ENCODE measurements at regions not wholly inside any gene's neighbourhood (a gene's known extent, or its start where the extent isn't known, plus 50 kb on each side); places are given as distances from the start of the nearest gene placed in this dataset.

GRCh38 chr13:73722120-73722519 is 412.1 kb downstream of the KLF12 start:
- Histone ChIP-seq H3K36me3 (ENCODE audit: insufficient read depth, low read length) (no peaks in the 10 kb centered on the region), H3K9ac (ENCODE audit: low read length) (no peak overlapping the region), H3K79me2 (replicated peaks; ENCODE audit: insufficient read depth, low read length) (no peaks in the 10 kb centered on the region), H3K9me2 (ENCODE audit: insufficient read depth, low read length) (no peaks in the 10 kb centered on the region), H3K4me3 (ENCODE audit: low read length) (no peak overlapping the region), H2AFZ (ENCODE audit: low read depth, low read length) (no peak overlapping the region), H3K9me3 (ENCODE audit: low read length) (no peaks in the 10 kb centered on the region), H4K20me1 (ENCODE audit: insufficient read depth) (no peaks in the 10 kb centered on the region), H3F3A (ENCODE audit: insufficient read depth, low read length, poor library complexity, severe bottlenecking) (no peaks in the 10 kb centered on the region), H3K27ac (ENCODE audit: low read length) (no peak overlapping the region), H3K4me2 (ENCODE audit: low read length) (no peak overlapping the region), H3K27me3 (ENCODE audit: insufficient read depth, low read depth, low read length) (no peaks in the 10 kb centered on the region)
- TF ChIP-seq REST (IDR thresholded peaks at IDR 0.05; ENCODE audit: borderline replicate concordance) (no peak), EZH2 (IDR thresholded peaks at IDR 0.05; ENCODE audit: borderline replicate concordance, insufficient read depth, low read length, poor library complexity, severe bottlenecking) (no peak), SMC3 (conservative IDR thresholded peaks at IDR 0.05; ENCODE audit: poor library complexity) (peak; percentile 81), TAF1 (IDR thresholded peaks at IDR 0.05; ENCODE audit: low read depth) (no peak), RAD21 (conservative IDR thresholded peaks at IDR 0.05) (peak; percentile 79), EP300 (conservative IDR thresholded peaks at IDR 0.05; ENCODE audit: poor library complexity, severe bottlenecking) (peak; percentile 30), POLR2AphosphoS5 (IDR thresholded peaks at IDR 0.05) (peak; percentile 47), MXI1 (conservative IDR thresholded peaks at IDR 0.05; ENCODE audit: poor library complexity, severe bottlenecking) (no peak)
- TF ChIP-seq, protein P1, sequence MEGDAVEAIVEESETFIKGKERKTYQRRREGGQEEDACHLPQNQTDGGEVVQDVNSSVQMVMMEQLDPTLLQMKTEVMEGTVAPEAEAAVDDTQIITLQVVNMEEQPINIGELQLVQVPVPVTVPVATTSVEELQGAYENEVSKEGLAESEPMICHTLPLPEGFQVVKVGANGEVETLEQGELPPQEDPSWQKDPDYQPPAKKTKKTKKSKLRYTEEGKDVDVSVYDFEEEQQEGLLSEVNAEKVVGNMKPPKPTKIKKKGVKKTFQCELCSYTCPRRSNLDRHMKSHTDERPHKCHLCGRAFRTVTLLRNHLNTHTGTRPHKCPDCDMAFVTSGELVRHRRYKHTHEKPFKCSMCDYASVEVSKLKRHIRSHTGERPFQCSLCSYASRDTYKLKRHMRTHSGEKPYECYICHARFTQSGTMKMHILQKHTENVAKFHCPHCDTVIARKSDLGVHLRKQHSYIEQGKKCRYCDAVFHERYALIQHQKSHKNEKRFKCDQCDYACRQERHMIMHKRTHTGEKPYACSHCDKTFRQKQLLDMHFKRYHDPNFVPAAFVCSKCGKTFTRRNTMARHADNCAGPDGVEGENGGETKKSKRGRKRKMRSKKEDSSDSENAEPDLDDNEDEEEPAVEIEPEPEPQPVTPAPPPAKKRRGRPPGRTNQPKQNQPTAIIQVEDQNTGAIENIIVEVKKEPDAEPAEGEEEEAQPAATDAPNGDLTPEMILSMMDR (IDR thresholded peaks at IDR 0.05; ENCODE audit: poor library complexity, severe bottlenecking), result peak; percentile 76

DNA sequence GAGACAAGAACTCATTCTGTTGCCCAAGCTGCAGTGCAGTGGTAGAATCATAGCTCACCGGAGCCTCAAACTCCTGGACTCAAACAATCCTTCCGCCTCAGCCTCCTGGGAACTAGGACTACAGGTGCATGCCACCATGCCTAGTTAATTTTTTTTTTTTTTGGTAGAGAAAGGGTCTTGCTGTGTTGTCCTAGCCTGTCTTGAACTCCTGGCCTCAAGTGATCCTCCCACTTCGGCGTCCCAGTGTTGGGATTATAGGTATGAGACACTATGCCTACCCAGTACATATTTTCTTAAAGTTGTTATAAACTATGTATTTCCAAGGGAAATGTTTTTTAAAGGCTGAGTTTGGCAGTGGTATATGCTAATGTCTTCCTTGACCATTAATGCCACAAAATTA is 412.6 kb downstream of the KLF12 start:
- Histone ChIP-seq H3K79me2 (replicated peaks; ENCODE audit: insufficient read depth, low read length) (no peaks in the 10 kb centered on the region), H3K36me3 (ENCODE audit: insufficient read depth, low read length) (no peaks in the 10 kb centered on the region), H3K9me3 (ENCODE audit: low read length) (no peaks in the 10 kb centered on the region), H3K9ac (ENCODE audit: low read length) (no peak overlapping the region), H3K4me2 (ENCODE audit: low read length) (no peak overlapping the region), H3K9me2 (ENCODE audit: insufficient read depth, low read length) (no peaks in the 10 kb centered on the region), H3K27ac (ENCODE audit: low read length) (no peak overlapping the region), H3K4me3 (ENCODE audit: low read length) (no peak overlapping the region), H4K20me1 (ENCODE audit: insufficient read depth) (no peaks in the 10 kb centered on the region), H2AFZ (ENCODE audit: low read depth, low read length) (no peak overlapping the region), H3K27me3 (ENCODE audit: insufficient read depth, low read depth, low read length) (no peaks in the 10 kb centered on the region), H3F3A (ENCODE audit: insufficient read depth, low read length, poor library complexity, severe bottlenecking) (no peaks in the 10 kb centered on the region)
- TF ChIP-seq EP300 (conservative IDR thresholded peaks at IDR 0.05; ENCODE audit: poor library complexity, severe bottlenecking) (no peak), REST (IDR thresholded peaks at IDR 0.05; ENCODE audit: borderline replicate concordance) (no peak), TAF1 (IDR thresholded peaks at IDR 0.05; ENCODE audit: low read depth) (no peak), SMC3 (conservative IDR thresholded peaks at IDR 0.05; ENCODE audit: poor library complexity) (no peak), MXI1 (conservative IDR thresholded peaks at IDR 0.05; ENCODE audit: poor library complexity, severe bottlenecking) (no peak), EZH2 (IDR thresholded peaks at IDR 0.05; ENCODE audit: borderline replicate concordance, insufficient read depth, low read length, poor library complexity, severe bottlenecking) (no peak), RAD21 (conservative IDR thresholded peaks at IDR 0.05) (no peak), POLR2AphosphoS5 (IDR thresholded peaks at IDR 0.05) (no peak)
- TF ChIP-seq, protein P1 (IDR thresholded peaks at IDR 0.05; ENCODE audit: poor library complexity, severe bottlenecking), result no peak

All from neural cell (in vitro differentiated cells).